ENCODE measurements at regions not wholly inside any gene's neighbourhood (a gene's known extent, or its start where the extent isn't known, plus 50 kb on each side); places are given as distances from the start of the nearest gene placed in this dataset.

- TF ChIP-seq ZNF275 (CRISPR knock-in tag; IDR thresholded peaks at IDR 0.05; ENCODE audit: borderline replicate concordance) (no peak), SAFB2 (CRISPR knock-in tag; IDR thresholded peaks at IDR 0.05; ENCODE audit: borderline replicate concordance, low read depth) (no peak), NFYC (CRISPR knock-in tag; IDR thresholded peaks at IDR 0.05) (no peak), HMGXB4 (CRISPR knock-in tag; IDR thresholded peaks at IDR 0.05; ENCODE audit: borderline replicate concordance in 1 of 2, low read depth in 1 of 2) (no peak), FOSL1 (CRISPR knock-in tag; IDR thresholded peaks at IDR 0.05; ENCODE audit: borderline replicate concordance) (no peak), ZNF773 (CRISPR knock-in tag; IDR thresholded peaks at IDR 0.05; ENCODE audit: borderline replicate concordance) (no peak), GATA4 (IDR thresholded peaks at IDR 0.05; ENCODE audit: borderline replicate concordance, low read depth) (no peak), RFXANK (CRISPR knock-in tag; IDR thresholded peaks at IDR 0.05) (no peak), TARDBP (CRISPR knock-in tag; IDR thresholded peaks at IDR 0.05) (no peak), ZNF180 (CRISPR knock-in tag; IDR thresholded peaks at IDR 0.05; ENCODE audit: borderline replicate concordance, low read depth) (no peak)
- TF ChIP-seq, protein P1, sequence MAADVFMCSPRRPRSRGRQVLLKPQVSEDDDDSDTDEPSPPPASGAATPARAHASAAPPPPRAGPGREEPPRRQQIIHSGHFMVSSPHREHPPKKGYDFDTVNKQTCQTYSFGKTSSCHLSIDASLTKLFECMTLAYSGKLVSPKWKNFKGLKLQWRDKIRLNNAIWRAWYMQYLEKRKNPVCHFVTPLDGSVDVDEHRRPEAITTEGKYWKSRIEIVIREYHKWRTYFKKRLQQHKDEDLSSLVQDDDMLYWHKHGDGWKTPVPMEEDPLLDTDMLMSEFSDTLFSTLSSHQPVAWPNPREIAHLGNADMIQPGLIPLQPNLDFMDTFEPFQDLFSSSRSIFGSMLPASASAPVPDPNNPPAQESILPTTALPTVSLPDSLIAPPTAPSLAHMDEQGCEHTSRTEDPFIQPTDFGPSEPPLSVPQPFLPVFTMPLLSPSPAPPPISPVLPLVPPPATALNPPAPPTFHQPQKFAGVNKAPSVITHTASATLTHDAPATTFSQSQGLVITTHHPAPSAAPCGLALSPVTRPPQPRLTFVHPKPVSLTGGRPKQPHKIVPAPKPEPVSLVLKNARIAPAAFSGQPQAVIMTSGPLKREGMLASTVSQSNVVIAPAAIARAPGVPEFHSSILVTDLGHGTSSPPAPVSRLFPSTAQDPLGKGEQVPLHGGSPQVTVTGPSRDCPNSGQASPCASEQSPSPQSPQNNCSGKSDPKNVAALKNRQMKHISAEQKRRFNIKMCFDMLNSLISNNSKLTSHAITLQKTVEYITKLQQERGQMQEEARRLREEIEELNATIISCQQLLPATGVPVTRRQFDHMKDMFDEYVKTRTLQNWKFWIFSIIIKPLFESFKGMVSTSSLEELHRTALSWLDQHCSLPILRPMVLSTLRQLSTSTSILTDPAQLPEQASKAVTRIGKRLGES (CRISPR knock-in tag; IDR thresholded peaks at IDR 0.05; ENCODE audit: borderline replicate concordance) = no peak
Observed at GRCh38 chr12:4190366-4191063, 83.0 kb upstream of the CCND2 start (continued).
